Natural killer cell treated with Interleukin-12 subunit alpha and Interleukin-12 subunit beta and Interleukin-15 and Interleukin-18, amount 100 ng/mL, for 72 hours (primary cell): ENCODE measurements at regions not wholly inside any gene's neighbourhood (a gene's known extent, or its start where the extent isn't known, plus 50 kb on each side); places are given as distances from the start of the nearest gene placed in this dataset.

Experiments used
- ATAC-seq, 2 donors: fragments of 150-1000 bp; cut with Tn5 transposase in 1 of 2; sonication (Bioruptor Pico), chemical (Tn5 transposase) in 1 of 2; 2 replicates each; pipeline ENCODE4 v1.10.0; 2021
- DNase-seq: peaks from one replicate; pipeline ENCODE4 v3.0.0; 2022; ENCODE audit warnings: low spot score
- H3K27ac Mint-ChIP-seq, 2 donors: 1 replicate in 1 of 2; 2 replicates in 1 of 2; pipeline ENCODE4 v1.8.0; 2022; ENCODE audit warnings: mixed read lengths in 2 of 2, mild to moderate bottlenecking in 1 of 2, moderate library complexity in 1 of 2
- H3K27me3 Mint-ChIP-seq, 2 donors: 1 replicate in 1 of 2; 2 replicates in 1 of 2; pipeline ENCODE4 v1.8.0; 2022; ENCODE audit warnings: mixed read lengths in 2 of 2
- H3K36me3 Mint-ChIP-seq: one replicate; pipeline ENCODE4 v1.8.0; 2022; ENCODE audit warnings: mixed read lengths
- H3K4me1 Mint-ChIP-seq, 2 donors: 1 replicate in 1 of 2; 2 replicates in 1 of 2; pipeline ENCODE4 v1.8.0; 2022; ENCODE audit warnings: low read depth in 2 of 2, mixed read lengths in 2 of 2, mild to moderate bottlenecking in 1 of 2
- H3K4me3 Mint-ChIP-seq: one replicate; pipeline ENCODE4 v1.8.0; 2022; ENCODE audit warnings: mixed read lengths
- H3K9me3 Mint-ChIP-seq: 2 replicates; pipeline ENCODE4 v1.8.0; 2022; ENCODE audit warnings: mixed read lengths

- peaks cover 7 to 13% of the 10 kb centered on the region in 2 donors for H3K4me1 Mint-ChIP-seq
- H3K27ac Mint-ChIP-seq: no peak overlapping the region
- no peak for ATAC-seq
- DNase-seq: no peak
- H3K4me3 Mint-ChIP-seq: no peak overlapping the region
- H3K27me3 Mint-ChIP-seq: no peaks in the 10 kb centered on the region
- no peaks in the 10 kb centered on the region for H3K9me3 Mint-ChIP-seq
- H3K36me3 Mint-ChIP-seq: no peaks in the 10 kb centered on the region
These were observed 175.6 kb upstream of the MYLIP start for GRCh38 chr6:15953152-15953880.

GRCh38 chr6:15952231-15953151 lies 176.4 kb upstream of the MYLIP start:
- H3K9me3 Mint-ChIP-seq: no peaks in the 10 kb centered on the region
- H3K36me3 Mint-ChIP-seq: no peaks in the 10 kb centered on the region
- H3K27me3 Mint-ChIP-seq: no peaks in the 10 kb centered on the region
- no peak overlapping the region for H3K27ac Mint-ChIP-seq
- H3K4me1 Mint-ChIP-seq: peaks cover 7 to 13% of the 10 kb centered on the region in 2 donors
- no peak overlapping the region for H3K4me3 Mint-ChIP-seq
- ATAC-seq (no peak), DNase-seq (no peak)

DNA sequence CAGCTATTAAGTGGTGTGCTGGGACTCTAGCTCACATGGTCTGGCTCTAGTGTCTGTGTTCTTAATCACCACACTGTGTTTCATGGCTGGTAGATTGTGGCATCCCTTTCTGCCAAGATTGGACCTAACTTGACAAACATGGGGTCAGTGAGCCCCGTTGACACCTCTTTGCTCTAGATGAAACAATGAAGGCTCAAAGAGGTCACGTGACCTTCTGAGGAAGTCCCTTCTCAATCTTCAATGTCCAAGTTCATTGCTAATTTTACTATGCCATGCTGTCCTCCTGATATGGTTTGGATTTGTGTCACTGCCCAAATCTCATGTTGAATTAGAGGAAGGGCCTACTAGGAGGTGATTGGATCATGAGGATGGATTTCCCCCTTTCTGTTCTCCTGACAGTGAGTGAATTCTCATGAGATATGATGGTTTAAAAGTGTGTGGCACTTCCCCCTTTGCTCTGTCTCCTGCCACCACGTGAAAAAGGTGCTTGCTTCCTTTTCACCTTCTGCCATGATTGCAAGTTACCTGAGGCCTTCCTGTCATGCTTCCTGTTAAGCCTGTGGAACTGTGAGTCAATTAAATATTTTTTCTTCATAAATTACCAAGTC lies 177.8 kb upstream of the MYLIP start:
- Mint-ChIP-seq H3K4me3 (no peak overlapping the region), H3K36me3 (no peaks in the 10 kb centered on the region), H3K27ac (no peak overlapping the region), H3K27me3 (no peaks in the 10 kb centered on the region), H3K4me1 (peaks cover 5 to 6% of the 10 kb centered on the region in 2 donors), H3K9me3 (no peaks in the 10 kb centered on the region)
- DNase-seq: no peak
- no peak for ATAC-seq

DNA sequence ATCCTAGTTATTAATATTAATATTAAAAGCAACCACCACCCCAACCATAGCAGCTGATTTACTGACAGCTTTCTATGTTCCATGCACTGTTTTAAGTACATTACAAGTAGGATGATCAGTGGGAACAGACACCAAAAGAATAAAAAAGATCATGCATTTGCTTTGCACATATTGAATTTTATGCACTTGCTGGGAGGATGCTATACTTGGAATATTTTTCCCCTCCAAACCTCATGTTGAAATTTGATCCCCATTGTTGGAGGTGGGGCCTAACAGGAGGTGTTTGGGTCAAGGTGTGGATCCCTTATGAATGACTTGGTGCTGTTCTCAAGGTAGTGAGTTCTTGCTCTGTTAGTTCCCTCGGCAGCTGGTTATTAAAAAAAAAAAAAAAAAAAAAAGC lies 178.9 kb upstream of the MYLIP start:
- Mint-ChIP-seq H3K27me3 (no peaks in the 10 kb centered on the region), H3K36me3 (no peaks in the 10 kb centered on the region), H3K27ac (no peak overlapping the region), H3K9me3 (no peaks in the 10 kb centered on the region), H3K4me1 (peaks cover 0 to 5% of the 10 kb centered on the region in 2 donors), H3K4me3 (no peak overlapping the region)
- no peak for DNase-seq
- no peak for ATAC-seq

DNA sequence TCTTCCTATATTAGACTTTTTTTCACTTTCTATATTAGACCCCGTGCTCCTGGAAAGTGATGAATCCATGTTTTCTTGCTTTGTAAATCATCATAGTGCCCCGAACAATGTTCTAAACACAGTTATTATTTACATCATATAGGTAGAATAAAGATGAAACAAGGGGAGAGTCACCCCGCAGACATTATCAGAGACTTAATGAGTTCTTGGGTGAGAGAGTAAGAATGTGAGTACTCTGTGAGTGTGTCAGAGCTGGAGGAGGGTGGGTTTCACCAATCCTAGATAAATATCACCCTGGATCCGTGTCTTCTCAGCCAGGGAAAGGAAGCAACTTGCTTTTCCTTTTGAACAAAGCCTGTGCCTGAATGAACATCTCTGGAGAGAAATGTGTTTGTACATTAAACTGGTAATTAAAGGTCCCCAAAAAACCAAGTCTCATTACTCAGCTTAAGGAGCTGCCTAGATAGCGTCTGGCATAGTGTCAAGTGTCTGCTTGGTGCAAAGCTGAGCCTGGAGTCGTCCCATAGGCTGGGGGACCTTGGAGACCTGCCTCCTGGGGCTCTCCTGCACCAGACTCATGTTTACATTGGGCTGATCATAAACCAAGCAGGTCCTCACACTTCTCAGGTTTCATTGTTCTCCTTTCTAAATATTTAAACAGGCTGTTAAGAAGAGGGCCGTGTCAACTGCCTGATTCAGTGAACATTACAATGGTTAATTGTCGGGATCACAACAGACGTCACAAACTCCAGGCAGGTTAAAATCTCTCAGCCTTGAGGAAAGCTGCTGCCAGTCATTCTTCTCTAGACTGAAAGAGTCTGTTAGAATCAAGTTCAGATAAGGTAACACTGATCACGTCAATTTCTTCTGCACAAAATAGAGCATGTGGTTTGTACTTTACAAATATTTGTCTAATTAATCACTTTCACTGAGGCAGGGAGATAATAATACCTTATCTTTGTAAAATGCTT lies 179.7 kb upstream of the MYLIP start:
- no peak overlapping the region for H3K4me3 Mint-ChIP-seq
- H3K27me3 Mint-ChIP-seq: no peaks in the 10 kb centered on the region
- H3K36me3 Mint-ChIP-seq: no peaks in the 10 kb centered on the region
- no peaks in the 10 kb centered on the region for H3K9me3 Mint-ChIP-seq
- H3K4me1 Mint-ChIP-seq: peaks cover 0 to 5% of the 10 kb centered on the region in 2 donors
- no peak for ATAC-seq
- no peak overlapping the region for H3K27ac Mint-ChIP-seq
- no peak for DNase-seq

GRCh38 chr6:15947923-15948322 lies 181.0 kb upstream of the MYLIP start:
- DNase-seq: no peak
- no peak for ATAC-seq
- no peak overlapping the region for H3K27ac Mint-ChIP-seq
- no peaks in the 10 kb centered on the region for H3K9me3 Mint-ChIP-seq
- no peaks in the 10 kb centered on the region for H3K36me3 Mint-ChIP-seq
- H3K4me3 Mint-ChIP-seq: no peak overlapping the region
- H3K4me1 Mint-ChIP-seq: peaks cover 0 to 5% of the 10 kb centered on the region in 2 donors
- H3K27me3 Mint-ChIP-seq: no peaks in the 10 kb centered on the region

DNA sequence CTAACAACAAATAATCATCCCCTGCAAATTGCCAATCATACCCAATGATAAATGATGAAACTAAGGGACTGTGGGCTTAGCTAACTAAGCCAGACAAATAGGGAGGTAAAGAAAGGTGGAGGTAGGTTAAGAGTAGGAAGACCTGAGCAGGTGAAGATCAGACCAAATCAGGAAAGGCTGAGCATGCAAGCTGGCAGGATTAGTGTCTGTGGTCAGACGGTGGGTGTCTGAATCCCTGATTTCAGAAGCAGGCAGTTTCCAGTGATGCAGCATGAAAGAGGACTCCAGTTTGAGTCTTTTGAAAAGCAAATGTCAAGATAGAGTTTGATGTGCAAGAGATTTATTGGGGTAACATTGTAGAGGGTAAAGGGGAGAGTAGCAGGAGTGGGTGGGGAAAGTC lies 181.4 kb upstream of the MYLIP start:
- no peaks in the 10 kb centered on the region for H3K36me3 Mint-ChIP-seq
- H3K4me1 Mint-ChIP-seq: peaks cover 0 to 2% of the 10 kb centered on the region in 2 donors

DNA sequence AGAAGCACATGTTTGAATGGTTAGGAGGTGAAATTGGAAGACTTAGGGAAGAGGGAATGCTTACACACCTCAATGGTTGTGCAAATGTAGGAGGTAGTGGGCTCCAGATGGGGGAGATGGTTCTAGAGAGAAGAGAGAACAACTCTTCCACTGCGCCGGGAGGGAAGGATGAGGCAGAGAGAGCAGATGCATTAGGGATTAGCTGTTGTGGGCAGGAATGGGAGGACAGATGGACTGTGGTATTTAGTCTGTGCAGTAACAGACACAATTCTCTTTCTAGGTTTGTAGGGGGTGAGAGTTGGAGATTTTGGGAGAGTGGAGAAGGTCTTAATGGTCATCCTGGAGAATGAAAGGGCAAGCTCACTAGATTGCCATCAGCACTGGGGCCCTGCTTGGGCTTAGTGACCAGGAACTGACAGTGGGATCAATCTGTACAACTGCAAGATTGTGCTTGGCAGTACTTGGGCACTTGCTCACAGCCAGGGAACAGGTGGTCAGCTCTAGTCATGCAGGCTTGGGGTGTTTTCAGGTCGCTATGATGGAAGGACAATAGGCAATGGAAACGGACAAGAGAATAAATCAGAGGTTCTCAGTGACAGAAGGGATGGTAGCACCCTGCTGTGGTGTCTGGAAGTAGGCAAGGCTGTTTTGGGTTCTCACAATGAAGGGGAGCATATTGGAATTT lies 182.0 kb upstream of the MYLIP start:
- ATAC-seq: no peak
- no peak for DNase-seq
- Mint-ChIP-seq H3K27ac (no peak overlapping the region), H3K9me3 (no peaks in the 10 kb centered on the region), H3K4me1 (no peaks in the 10 kb centered on the region), H3K4me3 (no peak overlapping the region), H3K27me3 (peaks cover 0 to 2% of the 10 kb centered on the region in 2 donors), H3K36me3 (no peaks in the 10 kb centered on the region)

More for the DNA sequence above, 181.4 kb upstream of the MYLIP start:
- ATAC-seq: no peak
- no peak for DNase-seq
- H3K9me3 Mint-ChIP-seq: no peaks in the 10 kb centered on the region
- H3K27ac Mint-ChIP-seq: no peak overlapping the region
- no peaks in the 10 kb centered on the region for H3K27me3 Mint-ChIP-seq
- no peak overlapping the region for H3K4me3 Mint-ChIP-seq

- no peak for DNase-seq
- ATAC-seq: no peak
- H3K4me1 Mint-ChIP-seq: no peaks in the 10 kb centered on the region
These were observed 183.2 kb upstream of the MYLIP start for GRCh38 chr6:15945593-15946159.

DNA sequence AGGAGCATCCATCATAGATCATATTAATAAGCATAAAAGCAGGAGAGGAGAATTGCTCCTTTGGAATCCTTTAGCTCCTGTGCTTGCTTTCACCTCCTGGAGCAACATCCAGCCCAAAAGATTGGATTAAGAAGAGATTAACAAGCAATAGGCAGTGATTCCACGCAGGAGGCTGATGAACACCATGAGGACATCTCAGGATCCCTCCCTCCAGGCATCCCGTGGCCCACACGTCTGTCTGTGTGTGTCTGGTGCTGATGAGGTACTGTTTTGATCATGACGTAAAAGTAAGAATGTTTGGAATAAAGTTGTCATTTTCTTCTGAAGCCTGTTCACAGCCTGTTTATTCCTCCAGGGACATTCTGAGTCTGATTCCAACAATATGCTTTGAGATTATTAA lies 185.5 kb upstream of the MYLIP start:
- Mint-ChIP-seq H3K4me3 (no peak overlapping the region), H3K9me3 (no peaks in the 10 kb centered on the region), H3K27me3 (peaks cover 0 to 2% of the 10 kb centered on the region in 2 donors)

More at GRCh38 chr6:15945593-15946159, 183.2 kb upstream of the MYLIP start:
- H3K9me3 Mint-ChIP-seq: no peaks in the 10 kb centered on the region
- no peak overlapping the region for H3K27ac Mint-ChIP-seq
- no peak overlapping the region for H3K4me3 Mint-ChIP-seq
- peaks cover 0 to 2% of the 10 kb centered on the region in 2 donors for H3K27me3 Mint-ChIP-seq
- no peaks in the 10 kb centered on the region for H3K36me3 Mint-ChIP-seq

DNA sequence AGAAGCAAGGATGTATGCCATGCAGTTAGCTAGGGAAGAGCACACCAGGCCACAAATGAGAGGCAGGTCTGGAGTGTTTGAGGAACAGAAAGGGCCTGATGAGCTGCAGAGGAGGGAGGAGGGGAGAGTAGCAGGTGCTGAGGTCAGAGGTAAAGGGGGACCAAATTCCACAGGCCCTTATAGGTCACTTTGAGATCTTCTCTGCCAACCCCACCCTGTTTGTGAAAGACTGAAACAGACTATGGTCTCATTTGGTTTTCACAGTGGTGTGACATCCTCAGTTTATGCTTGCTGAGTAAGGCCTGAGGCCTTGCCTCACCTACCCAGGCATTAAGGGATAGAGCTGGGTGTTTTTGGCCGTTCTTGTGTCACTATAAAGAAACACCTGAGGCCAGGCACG lies 187.7 kb upstream of the MYLIP start:
- no peaks in the 10 kb centered on the region for H3K36me3 Mint-ChIP-seq
- no peak overlapping the region for H3K27ac Mint-ChIP-seq
- no peak for DNase-seq
- H3K4me3 Mint-ChIP-seq: no peak overlapping the region
- H3K9me3 Mint-ChIP-seq: peaks cover 2% of the 10 kb centered on the region
- no peak for ATAC-seq
- H3K4me1 Mint-ChIP-seq: peaks cover 9 to 10% of the 10 kb centered on the region in 2 donors
- peaks cover 0 to 2% of the 10 kb centered on the region in 2 donors for H3K27me3 Mint-ChIP-seq

More for the DNA sequence above, 185.5 kb upstream of the MYLIP start:
- no peak for ATAC-seq
- H3K36me3 Mint-ChIP-seq: no peaks in the 10 kb centered on the region
- DNase-seq: no peak
- no peak overlapping the region for H3K27ac Mint-ChIP-seq
- no peaks in the 10 kb centered on the region for H3K4me1 Mint-ChIP-seq

DNA sequence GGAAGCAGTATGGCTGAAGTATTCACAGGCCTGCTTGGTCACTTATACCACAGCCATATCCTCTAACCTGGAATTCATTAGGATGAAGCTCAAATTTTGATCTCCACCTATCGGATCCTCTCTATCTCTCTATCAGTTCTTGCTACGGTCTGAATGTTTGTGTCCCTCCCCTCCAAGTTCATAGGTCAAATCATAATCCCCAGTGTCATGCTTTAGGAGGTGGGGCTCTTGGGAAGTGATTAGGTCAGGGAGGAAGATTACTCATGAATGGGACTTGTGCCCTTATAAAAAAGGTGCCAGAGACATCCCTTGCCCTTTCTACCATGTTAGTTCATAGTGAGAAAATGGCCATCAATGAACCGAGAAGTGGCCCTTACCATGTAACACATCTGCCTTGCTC lies 190.8 kb upstream of the MYLIP start:
- Mint-ChIP-seq H3K36me3 (no peaks in the 10 kb centered on the region), H3K27ac (no peak overlapping the region), H3K4me3 (no peak overlapping the region), H3K27me3 (peaks cover 0 to 2% of the 10 kb centered on the region in 2 donors), H3K4me1 (peaks cover 12% of the 10 kb centered on the region in 2 donors), H3K9me3 (peaks cover 2% of the 10 kb centered on the region)
- ATAC-seq (no peak), DNase-seq (no peak)
